Keratinocyte (primary cell): ENCODE measurements at regions not wholly inside any gene's neighbourhood (a gene's known extent, or its start where the extent isn't known, plus 50 kb on each side); places are given as distances from the start of the nearest gene placed in this dataset.

ENCODE experiments used
- DNase-seq: peaks from one replicate; pipeline ENCODE4 v3.0.0-alpha.2; 2011; ENCODE audit warnings: low read depth, missing footprints, low spot score
- FAIRE-seq: peaks from 2 replicates; lab custom pipeline; 2011; peaks lifted over from hg19 to GRCh38; lab: Jason Lieb, UNC
- H2AFZ ChIP-seq: 2 replicates; pipeline ENCODE4 v1.6.0; 2012; ENCODE audit warnings: low read length, control low read depth, inconsistent platforms; ENCODE audit not compliant: control insufficient read depth
- H3K27ac ChIP-seq: 2 replicates; pipeline ENCODE4 v1.5.1; 2011; ENCODE audit warnings: low read length; ENCODE audit not compliant: control insufficient read depth, insufficient read depth
- H3K27me3 ChIP-seq: 3 replicates; pipeline ENCODE4 v1.6.0; 2011; ENCODE audit warnings: low read length; ENCODE audit not compliant: control insufficient read depth, insufficient read depth; ENCODE audit errors: extremely low read depth
- H3K36me3 ChIP-seq, 2 experiments: 2 replicates in 1 of 2; 3 replicates in 1 of 2; pipeline ENCODE4 v1.5.1; 2011; ENCODE audit warnings: low read length in 2 of 2, mild to moderate bottlenecking in 1 of 2; ENCODE audit not compliant: control insufficient read depth in 2 of 2, insufficient read depth in 2 of 2; ENCODE audit errors: extremely low read depth in 1 of 2
- H3K4me1 ChIP-seq: 3 replicates; pipeline ENCODE4 v1.5.1; 2011; ENCODE audit warnings: low read length; ENCODE audit not compliant: control insufficient read depth, insufficient read depth; ENCODE audit errors: extremely low read depth
- H3K4me2 ChIP-seq: 3 replicates; pipeline ENCODE4 v1.6.0; 2011; ENCODE audit warnings: low read depth, low read length; ENCODE audit not compliant: control insufficient read depth, insufficient read depth; ENCODE audit errors: extremely low read depth
- H3K4me3 ChIP-seq, 3 experiments: fragments of 200-600 bp in 1 of 3; sonication (generic) in 1 of 3; 2 replicates in 2 of 3; 3 replicates in 1 of 3; pipeline ENCODE4 v1.5.1; 2011 to 2016; ENCODE audit warnings: low read length in 3 of 3, mild to moderate bottlenecking in 3 of 3, control low read depth in 2 of 3, inconsistent platforms in 1 of 3, low read depth in 1 of 3, mixed read lengths in 1 of 3, mixed run types in 1 of 3, moderate library complexity in 1 of 3; ENCODE audit not compliant: control insufficient read depth in 2 of 3, insufficient read depth in 2 of 3; ENCODE audit errors: extremely low read depth in 1 of 3
- H3K79me2 ChIP-seq: 2 replicates; pipeline ENCODE4 v1.6.0; 2012; ENCODE audit warnings: low read length; ENCODE audit not compliant: control insufficient read depth, insufficient read depth
- H3K9ac ChIP-seq: 3 replicates; pipeline ENCODE4 v1.6.0; 2011; ENCODE audit warnings: low read length; ENCODE audit not compliant: control insufficient read depth, insufficient read depth; ENCODE audit errors: extremely low read depth
- H3K9me1 ChIP-seq: 3 replicates; pipeline ENCODE4 v1.6.0; 2011; ENCODE audit warnings: low read length; ENCODE audit not compliant: control insufficient read depth, insufficient read depth; ENCODE audit errors: extremely low read depth
- H3K9me3 ChIP-seq: 2 replicates; pipeline ENCODE4 v1.5.1; 2012; ENCODE audit warnings: low read depth, low read length; ENCODE audit not compliant: control insufficient read depth
- H4K20me1 ChIP-seq: 3 replicates; pipeline ENCODE4 v1.6.0; 2011; ENCODE audit warnings: low read length; ENCODE audit not compliant: control insufficient read depth, insufficient read depth; ENCODE audit errors: extremely low read depth
- CTCF ChIP-seq, 3 experiments: IDR thresholded peaks in 1 of 3; conservative IDR thresholded peaks in 1 of 3; optimal IDR thresholded peaks in 1 of 3; 2 replicates in 2 of 3; 3 replicates in 1 of 3; pipeline versions ENCODE3 to v1.5.1; 2011; ENCODE audit warnings: low read length in 3 of 3, mild to moderate bottlenecking in 3 of 3, moderate library complexity in 2 of 3, control low read depth in 1 of 3, inconsistent platforms in 1 of 3; ENCODE audit not compliant: insufficient read depth in 2 of 3; ENCODE audit errors: extremely low read depth in 1 of 3
- EZH2 ChIP-seq: IDR thresholded peaks from one replicate; pipeline ENCODE4 v1.6.1; 2012; ENCODE audit warnings: inconsistent platforms, mild to moderate bottlenecking, low read length, moderate library complexity
- dilution Hi-C: fragments of 300-500 bp; cut with MboI; formaldehyde crosslinking; loops from one replicate; pipeline ENCODE4 v1.7.0; 2020; ENCODE audit warnings: low sequenced_read_pairs; ENCODE audit not compliant: extremely low pct_ligation_motif_present

GRCh38 chr22:49057910-49058309 lies 769.8 kb downstream of the BRD1 start:
- H3K9me1 ChIP-seq: no peaks in the 10 kb centered on the region

GRCh38 chr22:49056301-49056700 lies 771.4 kb downstream of the BRD1 start:
- H3K4me3 ChIP-seq: no peak overlapping the region
- no peaks in the 10 kb centered on the region for H3K79me2 ChIP-seq
- H3K9me3 ChIP-seq: peaks cover 5% of the 10 kb centered on the region
- TF ChIP-seq CTCF (optimal IDR thresholded peaks at IDR 0.05 in 1 of 3, IDR thresholded peaks at IDR 0.05 in 1 of 3, conservative IDR thresholded peaks at IDR 0.05 in 1 of 3; ENCODE audit: extremely low read depth in 1 of 3, insufficient read depth in 2 of 3, low read length in 3 of 3): no peak
- no peak for TF ChIP-seq EZH2
- DNase-seq (no peak), FAIRE-seq (no peak)
- no peaks in the 10 kb centered on the region for H3K27me3 ChIP-seq
- no peak overlapping the region for H3K4me2 ChIP-seq
- no peaks in the 10 kb centered on the region for H4K20me1 ChIP-seq
- H2AFZ ChIP-seq: no peak overlapping the region
- H3K9me1 ChIP-seq: no peaks in the 10 kb centered on the region
- no peak overlapping the region for H3K9ac ChIP-seq
- no peak overlapping the region for H3K27ac ChIP-seq
- no peaks in the 10 kb centered on the region for H3K4me1 ChIP-seq
- H3K36me3 ChIP-seq: no peaks in the 10 kb centered on the region
- dilution Hi-C loops: no loop called here

More at GRCh38 chr22:49057910-49058309, 769.8 kb downstream of the BRD1 start:
- Histone ChIP-seq H2AFZ (no peak overlapping the region), H3K4me2 (no peak overlapping the region), H3K27ac (no peak overlapping the region), H3K36me3 (no peaks in the 10 kb centered on the region), H3K4me3 (no peak overlapping the region), H3K79me2 (no peaks in the 10 kb centered on the region), H3K9ac (no peak overlapping the region), H4K20me1 (no peaks in the 10 kb centered on the region), H3K4me1 (no peaks in the 10 kb centered on the region), H3K27me3 (no peaks in the 10 kb centered on the region), H3K9me3 (peaks cover 3% of the 10 kb centered on the region)
- DNase-seq (no peak), FAIRE-seq (no peak)
- TF ChIP-seq CTCF (optimal IDR thresholded peaks at IDR 0.05 in 1 of 3, IDR thresholded peaks at IDR 0.05 in 1 of 3, conservative IDR thresholded peaks at IDR 0.05 in 1 of 3; ENCODE audit: extremely low read depth in 1 of 3, insufficient read depth in 2 of 3, low read length in 3 of 3): no peak
- dilution Hi-C loops: no loop called here
